Transverse colon (tissue), 3 donors: ENCODE measurements at regions not wholly inside any gene's neighbourhood (a gene's known extent, or its start where the extent isn't known, plus 50 kb on each side); places are given as distances from the start of the nearest gene placed in this dataset.

Experiments
- CTCF ChIP-seq, 5 experiments: fragments of 200-600 bp in 3 of 5; fragments of 450-650 bp in 2 of 5; sonication (generic) in 3 of 5; IDR thresholded peaks; 1 replicate in 2 of 5; 2 replicates in 3 of 5; pipeline ENCODE4 v1.5.1; 2016 to 2017; ENCODE audit warnings: antibody characterized with exemption in 5 of 5, inconsistent platforms in 3 of 5, mild to moderate bottlenecking in 2 of 5, moderate library complexity in 1 of 5
- EP300 ChIP-seq: sonication (generic); formaldehyde crosslinking; IDR thresholded peaks from one replicate; pipeline ENCODE4 v1.6.1; 2017; ENCODE audit warnings: antibody characterized with exemption, low read depth
- POLR2A ChIP-seq: fragments of 450-650 bp; IDR thresholded peaks from one replicate; pipeline ENCODE4 v1.6.1; 2016; ENCODE audit warnings: antibody characterized with exemption, mild to moderate bottlenecking, moderate library complexity

- TF ChIP-seq CTCF (IDR thresholded peaks at IDR 0.05) (peak; percentile 30 to 58 (median 45)), POLR2A (no peak), EP300 (no peak)
Observed at GRCh38 chr1:239308701-239309333, 77.6 kb upstream of the CHRM3 start.
